ENCODE measurements at regions not wholly inside any gene's neighbourhood (a gene's known extent, or its start where the extent isn't known, plus 50 kb on each side); places are given as distances from the start of the nearest gene placed in this dataset.
"Not testable (repeated sequence)": the region's sequence is repeated elsewhere in the genome, so short reads cannot be mapped to it uniquely, and the experiment has no call there.

- no peak for TF ChIP-seq CTCF (IDR thresholded peaks at IDR 0.05; ENCODE audit: low read depth, low read length)
These were observed 63.4 kb upstream of the SOD1 start for GRCh38 chr21:31596055-31596454.

GRCh38 chr21:31594726-31595125 lies 64.8 kb upstream of the SOD1 start:
- TF ChIP-seq CTCF (IDR thresholded peaks at IDR 0.05; ENCODE audit: low read depth, low read length) = no peak
- DNase-seq (ENCODE audit: extremely low read depth, low read depth) = no peak

More at GRCh38 chr21:31596055-31596454, 63.4 kb upstream of the SOD1 start:
- DNase-seq (ENCODE audit: extremely low read depth, low read depth) = no peak

- TF ChIP-seq CTCF (IDR thresholded peaks at IDR 0.05; ENCODE audit: low read depth, low read length) = no peak
- no peak for DNase-seq (ENCODE audit: extremely low read depth, low read depth)
These were observed 65.2 kb upstream of the SOD1 start for GRCh38 chr21:31594279-31594678.

- no peak for TF ChIP-seq CTCF (IDR thresholded peaks at IDR 0.05; ENCODE audit: low read depth, low read length)
- no peak for DNase-seq (ENCODE audit: extremely low read depth, low read depth)
These were observed 66.4 kb upstream of the SOD1 start for GRCh38 chr21:31592963-31593560.

- no peak for DNase-seq (ENCODE audit: extremely low read depth, low read depth)
- no peak for TF ChIP-seq CTCF (IDR thresholded peaks at IDR 0.05; ENCODE audit: low read depth, low read length)
These were observed 67.0 kb upstream of the SOD1 start for GRCh38 chr21:31592516-31592915.

GRCh38 chr21:31589820-31590219 lies 69.7 kb upstream of the SOD1 start:
- no peak for DNase-seq (ENCODE audit: extremely low read depth, low read depth)
- TF ChIP-seq CTCF (IDR thresholded peaks at IDR 0.05; ENCODE audit: low read depth, low read length) = no peak

GRCh38 chr21:31586118-31586517 lies 73.4 kb upstream of the SOD1 start:
- DNase-seq (ENCODE audit: extremely low read depth, low read depth) = no peak
- no peak for TF ChIP-seq CTCF (IDR thresholded peaks at IDR 0.05; ENCODE audit: low read depth, low read length)

- not testable (repeated sequence) for DNase-seq (ENCODE audit: extremely low read depth, low read depth)
These were observed 75.6 kb upstream of the SOD1 start for GRCh38 chr21:31583937-31584336.
